A549 (cell line): ENCODE measurements at regions not wholly inside any gene's neighbourhood (a gene's known extent, or its start where the extent isn't known, plus 50 kb on each side); places are given as distances from the start of the nearest gene placed in this dataset.

ENCODE experiments used
- BHLHE40 ChIP-seq: IDR thresholded peaks from 2 replicates; pipeline ENCODE4 v1.6.1; 2012; ENCODE audit warnings: low read depth, low read length, inconsistent platforms
- CTCF ChIP-seq: fragments of >200 bp; sonication (Bioruptor Twin); formaldehyde crosslinking; IDR thresholded peaks from 3 replicates; pipeline ENCODE4 v1.5.1; 2016
- ELK1 ChIP-seq: fragments of 150-350 bp; IDR thresholded peaks from 2 replicates; pipeline ENCODE4 v1.6.1; 2014; ENCODE audit warnings: low read depth, mild to moderate bottlenecking, low read length
- JUN ChIP-seq, 2 experiments: fragments of >200 bp; sonication (Bioruptor Twin); formaldehyde crosslinking; IDR thresholded peaks; 2 replicates in 1 of 2; 3 replicates in 1 of 2; pipeline ENCODE4 v1.6.1; 2016 to 2017
- KDM1A ChIP-seq: fragments of 200-600 bp; sonication (generic); IDR thresholded peaks from 2 replicates; pipeline ENCODE4 v1.6.1; 2016; ENCODE audit warnings: low read depth, mild to moderate bottlenecking
- MYC ChIP-seq: IDR thresholded peaks from 2 replicates; pipeline ENCODE4 v1.6.1; 2012; ENCODE audit warnings: mild to moderate bottlenecking, inconsistent platforms, low read length, improper control_type of control experiment, borderline replicate concordance
- NFE2L2 ChIP-seq: fragments of 150-350 bp; conservative IDR thresholded peaks from 2 replicates; pipeline ENCODE4 v1.6.1; 2014; ENCODE audit warnings: low read length
- RAD21 ChIP-seq, 2 experiments: fragments of >200 bp in 1 of 2; sonication (Bioruptor Twin) in 1 of 2; formaldehyde crosslinking in 1 of 2; IDR thresholded peaks in 1 of 2; conservative IDR thresholded peaks in 1 of 2; 2 replicates in 1 of 2; 3 replicates in 1 of 2; pipeline ENCODE4 v1.6.1; 2012 to 2018; ENCODE audit warnings: inconsistent platforms in 1 of 2
- RFX5 ChIP-seq: fragments of 450-650 bp; IDR thresholded peaks from 2 replicates; pipeline ENCODE4 v1.7.1; 2014; ENCODE audit warnings: antibody characterized with exemption, mild to moderate bottlenecking, moderate library complexity
- RNF2 ChIP-seq: fragments of 200-600 bp; sonication (generic); IDR thresholded peaks from 2 replicates; pipeline ENCODE4 v1.6.1; 2016; ENCODE audit warnings: low read depth, mild to moderate bottlenecking, antibody characterized with exemption, moderate library complexity, borderline replicate concordance
- TP53 ChIP-seq: fragments of 250-450 bp; sonication (Bioruptor Pico); IDR thresholded peaks from 2 replicates; pipeline ENCODE4 v1.5.0; 2021; ENCODE audit warnings: mild to moderate bottlenecking, moderate library complexity
- TF ChIP-seq, protein P1 (sequence below): IDR thresholded peaks from 2 replicates; pipeline ENCODE4 v1.6.1; 2012
- TF ChIP-seq, protein P2 (sequence below): fragments of >200 bp; sonication (Bioruptor Twin); formaldehyde crosslinking; IDR thresholded peaks from 3 replicates; pipeline ENCODE4 v1.6.1; 2016

DNA sequence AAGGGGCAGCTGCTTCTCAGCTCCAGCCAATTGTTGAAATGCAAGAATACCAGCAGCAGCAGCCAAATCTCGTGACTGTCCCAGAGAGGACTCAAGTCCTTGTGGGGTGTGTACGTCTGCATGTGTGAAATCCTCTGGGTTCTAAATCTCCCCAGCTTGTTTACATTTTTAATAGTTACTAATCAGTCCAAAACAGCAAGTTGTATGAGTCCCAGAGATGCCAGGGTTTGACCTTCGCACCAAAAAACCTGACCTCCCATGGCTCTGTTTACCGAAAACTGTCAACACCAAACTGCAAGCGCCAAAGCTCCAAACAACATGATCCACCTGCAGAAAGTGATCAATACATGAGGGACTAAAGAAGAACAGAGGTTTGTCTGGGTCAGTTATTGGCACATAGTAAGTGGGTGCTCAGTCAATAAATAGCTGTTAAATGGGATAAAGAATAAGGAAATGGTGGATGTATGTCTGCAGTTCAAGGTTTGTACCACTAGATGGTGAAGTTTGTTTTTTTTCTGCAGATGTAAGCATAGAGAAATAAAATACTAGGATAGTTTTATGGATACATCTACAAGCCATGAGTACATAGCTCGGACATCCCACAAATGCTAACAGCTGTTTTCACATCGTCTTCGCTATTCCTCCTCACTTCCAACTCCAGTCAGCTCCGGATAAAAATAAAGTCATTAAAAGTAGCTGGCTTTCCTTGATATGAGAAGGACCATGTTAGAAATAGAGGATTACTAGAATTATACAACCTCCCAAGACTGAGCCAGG lies 85.3 kb upstream of the ADRB2 start:
- peak; percentile 73 for TF ChIP-seq CTCF
- TF ChIP-seq TP53 (CRISPR knock-in tag), result no peak
- TF ChIP-seq BHLHE40, result no peak
- TF ChIP-seq RAD21 (conservative IDR thresholded peaks at IDR 0.05 in 1 of 2, IDR thresholded peaks at IDR 0.05 in 1 of 2), result peak; percentile 70 to 76
- TF ChIP-seq JUN (IDR thresholded peaks at IDR 0.05), result no peak
- TF ChIP-seq, protein P1, sequence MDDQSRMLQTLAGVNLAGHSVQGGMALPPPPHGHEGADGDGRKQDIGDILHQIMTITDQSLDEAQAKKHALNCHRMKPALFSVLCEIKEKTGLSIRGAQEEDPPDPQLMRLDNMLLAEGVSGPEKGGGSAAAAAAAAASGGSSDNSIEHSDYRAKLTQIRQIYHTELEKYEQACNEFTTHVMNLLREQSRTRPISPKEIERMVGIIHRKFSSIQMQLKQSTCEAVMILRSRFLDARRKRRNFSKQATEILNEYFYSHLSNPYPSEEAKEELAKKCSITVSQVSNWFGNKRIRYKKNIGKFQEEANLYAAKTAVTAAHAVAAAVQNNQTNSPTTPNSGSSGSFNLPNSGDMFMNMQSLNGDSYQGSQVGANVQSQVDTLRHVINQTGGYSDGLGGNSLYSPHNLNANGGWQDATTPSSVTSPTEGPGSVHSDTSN, result no peak
- TF ChIP-seq RFX5, result no peak
- no peak for TF ChIP-seq MYC
- TF ChIP-seq RNF2, result no peak
- TF ChIP-seq, protein P2, sequence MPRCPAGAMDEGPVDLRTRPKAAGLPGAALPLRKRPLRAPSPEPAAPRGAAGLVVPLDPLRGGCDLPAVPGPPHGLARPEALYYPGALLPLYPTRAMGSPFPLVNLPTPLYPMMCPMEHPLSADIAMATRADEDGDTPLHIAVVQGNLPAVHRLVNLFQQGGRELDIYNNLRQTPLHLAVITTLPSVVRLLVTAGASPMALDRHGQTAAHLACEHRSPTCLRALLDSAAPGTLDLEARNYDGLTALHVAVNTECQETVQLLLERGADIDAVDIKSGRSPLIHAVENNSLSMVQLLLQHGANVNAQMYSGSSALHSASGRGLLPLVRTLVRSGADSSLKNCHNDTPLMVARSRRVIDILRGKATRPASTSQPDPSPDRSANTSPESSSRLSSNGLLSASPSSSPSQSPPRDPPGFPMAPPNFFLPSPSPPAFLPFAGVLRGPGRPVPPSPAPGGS, result no peak
- no peak for TF ChIP-seq ELK1
- no peak for TF ChIP-seq NFE2L2
- TF ChIP-seq KDM1A, result no peak
